Stomach (tissue), 8 donors: ENCODE measurements at regions not wholly inside any gene's neighbourhood (a gene's known extent, or its start where the extent isn't known, plus 50 kb on each side); places are given as distances from the start of the nearest gene placed in this dataset.
A peak's percentile ranks its signal among the peaks of the same experiment; 100 is the strongest.

ENCODE experiments used
- DNase-seq, 2 donors: peaks; one replicate each; pipeline versions ENCODE4 v3.0.0 to v3.0.0-alpha.2; 2013 to 2019
- H3K27ac ChIP-seq, 5 donors: fragments of 200-600 bp in 4 of 5; sonication (generic) in 4 of 5; one replicate each; pipeline ENCODE4 v1.5.1; 2013 to 2019; ENCODE audit warnings: mild to moderate bottlenecking in 1 of 5, moderate library complexity in 1 of 5
- H3K27me3 ChIP-seq, 3 donors: fragments of 200-600 bp; sonication (generic); one replicate each; pipeline ENCODE4 v1.5.1; 2017 to 2019; ENCODE audit warnings: mixed run types in 1 of 3
- H3K36me3 ChIP-seq, 4 donors: fragments of 200-600 bp; sonication (generic); 1 replicate in 3 of 4; 2 replicates in 1 of 4; pipeline ENCODE4 v1.5.1; 2016 to 2019
- H3K4me1 ChIP-seq, 4 donors: fragments of 200-600 bp; sonication (generic); one replicate each; pipeline ENCODE4 v1.5.1; 2016 to 2019
- H3K4me3 ChIP-seq, 4 donors: fragments of 200-600 bp; sonication (generic) in 3 of 4; one replicate each; pipeline ENCODE4 v1.5.1; 2016 to 2019; ENCODE audit warnings: mild to moderate bottlenecking in 1 of 4
- H3K9me3 ChIP-seq, 4 donors: fragments of 200-600 bp; sonication (generic); one replicate each; pipeline ENCODE4 v1.5.1; 2016 to 2019
- EP300 ChIP-seq: sonication (generic); formaldehyde crosslinking; IDR thresholded peaks from one replicate; pipeline ENCODE4 v1.6.1; 2017; ENCODE audit warnings: antibody characterized with exemption
- POLR2A ChIP-seq, 4 donors: fragments of 450-650 bp; IDR thresholded peaks; one replicate each; pipeline ENCODE4 v1.6.1; 2016; ENCODE audit warnings: antibody characterized with exemption in 4 of 4, control low read depth in 2 of 4, mild to moderate bottlenecking in 1 of 4, moderate library complexity in 1 of 4
- POLR2AphosphoS5 ChIP-seq, 3 donors: sonication (generic); formaldehyde crosslinking; IDR thresholded peaks; one replicate each; pipeline ENCODE4 v1.6.1; 2016; ENCODE audit warnings: antibody characterized with exemption in 3 of 3
- WGBS, 5 donors: extraction: QIAGEN DNeasy Blood & Tissue Kit in 3 of 5; methylation state at CpG; one replicate each; pipeline versions ENCODE4 v1.1.5 to v1.1.7; 2013 to 2018; 5-methylcytosine and 5-hydroxymethylcytosine counted together
- intact Hi-C: fragments of 100-400 bp; cut with DNase I; formaldehyde crosslinking; loops from one replicate; pipeline ENCODE4 v1.15.1; 2023; ENCODE audit warnings: low total_unique reads
- TF ChIP-seq, protein P1 (sequence below), 7 experiments: fragments of 450-650 bp in 4 of 7; fragments of 200-600 bp in 3 of 7; sonication (generic) in 3 of 7; IDR thresholded peaks; one replicate each; pipeline ENCODE4 v1.5.1; 2016 to 2019; ENCODE audit warnings: antibody characterized with exemption in 7 of 7, control low read depth in 2 of 7, mild to moderate bottlenecking in 1 of 7
- donor health status: healthy with polysubstance abuse.
- donor health status: Bipolar disorder and iron deficiency.
- donor health status: healthy.

DNA sequence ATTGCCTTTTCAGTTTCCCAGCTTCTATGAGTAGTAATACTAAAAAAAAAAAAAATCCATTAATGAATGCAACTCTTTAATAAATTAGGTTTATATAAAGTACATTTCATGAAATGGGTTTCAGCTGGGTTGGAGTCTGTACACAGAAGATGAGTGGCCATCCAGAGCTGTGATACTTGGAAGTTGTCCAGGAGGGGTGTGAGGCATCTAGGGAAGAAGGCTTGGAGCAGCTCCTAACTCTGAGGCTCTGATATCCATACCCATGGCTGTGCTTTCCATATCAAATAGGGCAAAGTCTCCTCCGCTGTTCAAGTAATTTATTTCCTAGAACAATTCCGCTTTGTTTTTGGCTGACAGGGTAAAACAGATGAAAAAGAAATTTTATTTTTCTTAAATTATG lies 423.3 kb upstream of the TENM3 start:
- Histone ChIP-seq H3K9me3 (no peaks in the 10 kb centered on the region), H3K4me1 (peaks cover 6 to 20% (median 13%) of the 10 kb centered on the region in 4 donors), H3K36me3 (no peaks in the 10 kb centered on the region), H3K27ac (no peak overlapping the region), H3K27me3 (no peaks in the 10 kb centered on the region), H3K4me3 (no peak overlapping the region)
- WGBS, 5 donors: 32 to 60% (median 49%) methylated on average over 2 of the region's 2 CpGs
- TF ChIP-seq EP300 (no peak), POLR2A (IDR thresholded peaks at IDR 0.05) (no peak), POLR2AphosphoS5 (IDR thresholded peaks at IDR 0.05) (no peak)
- TF ChIP-seq, protein P1, sequence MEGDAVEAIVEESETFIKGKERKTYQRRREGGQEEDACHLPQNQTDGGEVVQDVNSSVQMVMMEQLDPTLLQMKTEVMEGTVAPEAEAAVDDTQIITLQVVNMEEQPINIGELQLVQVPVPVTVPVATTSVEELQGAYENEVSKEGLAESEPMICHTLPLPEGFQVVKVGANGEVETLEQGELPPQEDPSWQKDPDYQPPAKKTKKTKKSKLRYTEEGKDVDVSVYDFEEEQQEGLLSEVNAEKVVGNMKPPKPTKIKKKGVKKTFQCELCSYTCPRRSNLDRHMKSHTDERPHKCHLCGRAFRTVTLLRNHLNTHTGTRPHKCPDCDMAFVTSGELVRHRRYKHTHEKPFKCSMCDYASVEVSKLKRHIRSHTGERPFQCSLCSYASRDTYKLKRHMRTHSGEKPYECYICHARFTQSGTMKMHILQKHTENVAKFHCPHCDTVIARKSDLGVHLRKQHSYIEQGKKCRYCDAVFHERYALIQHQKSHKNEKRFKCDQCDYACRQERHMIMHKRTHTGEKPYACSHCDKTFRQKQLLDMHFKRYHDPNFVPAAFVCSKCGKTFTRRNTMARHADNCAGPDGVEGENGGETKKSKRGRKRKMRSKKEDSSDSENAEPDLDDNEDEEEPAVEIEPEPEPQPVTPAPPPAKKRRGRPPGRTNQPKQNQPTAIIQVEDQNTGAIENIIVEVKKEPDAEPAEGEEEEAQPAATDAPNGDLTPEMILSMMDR (IDR thresholded peaks at IDR 0.05): no peak
- intact Hi-C loops: no loop called here
- peak in 1 of 2 donors; percentile 46 for DNase-seq

DNA sequence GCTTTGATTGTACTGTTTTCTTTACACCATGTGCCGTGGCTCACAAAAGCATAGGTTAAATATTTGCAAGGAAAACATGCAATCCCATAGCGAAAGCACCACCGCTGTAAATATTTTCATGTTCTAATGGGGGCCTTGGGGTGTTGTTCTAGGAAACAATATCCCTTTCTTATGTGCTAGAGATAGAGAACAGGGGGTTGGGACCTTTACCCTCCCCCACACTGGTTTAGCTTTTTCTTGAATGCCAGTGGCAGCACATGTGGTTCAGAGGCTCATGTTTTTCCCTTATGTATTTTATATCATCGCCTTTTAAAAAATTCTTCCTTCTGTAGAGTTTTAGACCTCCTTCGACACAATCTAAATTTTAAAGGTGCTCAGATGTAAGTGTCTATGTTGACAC lies 422.6 kb upstream of the TENM3 start:
- intact Hi-C loops: no loop called here
- no peaks in the 10 kb centered on the region for H3K9me3 ChIP-seq
- H3K4me3 ChIP-seq: no peak overlapping the region
- H3K36me3 ChIP-seq: no peaks in the 10 kb centered on the region
- no peaks in the 10 kb centered on the region for H3K27me3 ChIP-seq
- H3K27ac ChIP-seq: no peak overlapping the region
- no peak for TF ChIP-seq EP300
- TF ChIP-seq POLR2A (IDR thresholded peaks at IDR 0.05): no peak
- TF ChIP-seq, protein P1 (IDR thresholded peaks at IDR 0.05): no peak
- no peak for TF ChIP-seq POLR2AphosphoS5 (IDR thresholded peaks at IDR 0.05)
- peaks cover 6 to 20% (median 13%) of the 10 kb centered on the region in 4 donors for H3K4me1 ChIP-seq
- peak in 1 of 2 donors; percentile 25 for DNase-seq
- 29 to 54% (median 41%) methylated on average over 5 of the region's 5 CpGs for WGBS, 5 donors

DNA sequence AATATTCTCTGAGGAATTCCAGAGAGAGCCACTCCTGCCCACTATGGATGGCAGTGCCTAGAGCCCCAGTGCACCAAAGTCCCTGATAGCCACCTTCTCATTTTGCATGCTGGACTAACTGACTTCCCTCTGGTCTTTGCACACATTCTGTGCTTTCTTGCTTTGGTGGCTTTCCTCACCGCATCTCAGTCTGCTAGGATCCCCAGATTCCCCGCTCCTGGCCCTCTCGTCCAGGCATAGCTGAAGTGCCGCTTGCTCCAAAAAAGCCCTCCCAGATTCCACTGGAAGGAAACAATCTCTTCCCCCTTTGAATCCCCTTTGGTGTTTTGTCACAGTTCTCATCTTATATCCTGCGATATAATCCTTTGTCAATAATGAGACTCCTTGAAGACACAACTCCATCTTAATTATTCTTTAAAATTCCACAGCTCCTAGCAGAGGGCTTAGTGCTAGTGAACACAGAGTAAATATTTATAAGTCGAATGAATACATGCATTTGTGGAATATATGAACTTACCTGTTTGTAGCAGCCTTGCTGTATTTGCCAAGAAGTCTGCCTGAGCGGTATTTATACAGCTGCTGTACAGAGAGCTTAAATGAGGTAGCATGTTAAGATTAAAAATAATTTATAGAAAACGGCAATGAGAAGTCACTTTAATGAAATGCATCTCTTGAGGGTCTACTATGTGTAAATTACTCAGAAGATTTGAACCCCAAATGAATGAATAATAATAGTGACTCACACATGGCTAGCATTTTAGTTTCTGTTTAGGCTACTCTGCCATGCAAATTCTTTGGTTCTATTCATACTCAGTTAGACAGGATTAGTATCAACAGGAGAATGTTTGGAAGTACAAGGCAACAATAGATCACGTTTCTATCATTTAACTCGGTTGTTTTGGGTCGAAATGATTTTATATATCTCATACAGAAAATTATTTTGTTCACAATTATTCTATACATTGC lies 421.9 kb upstream of the TENM3 start:
- Histone ChIP-seq H3K27me3 (no peaks in the 10 kb centered on the region), H3K4me1 (peaks cover 6 to 20% (median 13%) of the 10 kb centered on the region in 4 donors), H3K36me3 (no peaks in the 10 kb centered on the region), H3K9me3 (no peaks in the 10 kb centered on the region), H3K27ac (no peak overlapping the region), H3K4me3 (peak overlapping the region in 1 of 4 donors; percentile 13)
- intact Hi-C loops: no loop called here
- WGBS, 5 donors: 21 to 42% (median 33%) methylated on average over 11 of the region's 11 CpGs
- TF ChIP-seq, protein P1 (IDR thresholded peaks at IDR 0.05): no peak
- TF ChIP-seq POLR2AphosphoS5 (IDR thresholded peaks at IDR 0.05): no peak
- no peak for TF ChIP-seq EP300
- TF ChIP-seq POLR2A (IDR thresholded peaks at IDR 0.05): no peak
- peak in 1 of 2 donors; percentile 19 for DNase-seq

DNA sequence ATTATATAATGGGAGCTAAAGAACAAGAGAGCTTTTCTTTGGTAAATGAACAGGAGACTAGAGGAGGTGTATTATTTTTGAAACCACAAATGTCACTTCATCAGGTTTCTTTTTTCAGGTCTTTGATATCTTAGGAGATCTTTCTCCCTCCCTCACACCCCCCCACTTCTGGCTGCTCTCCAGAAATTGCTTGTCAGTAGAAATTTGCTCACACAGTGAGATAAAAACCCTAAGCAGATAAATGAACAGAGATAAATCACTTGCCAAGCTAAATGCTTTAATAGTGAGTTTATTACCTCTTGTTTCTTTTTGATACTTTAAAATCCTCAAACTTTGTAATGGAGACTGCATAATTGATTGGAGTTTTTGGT lies 421.2 kb upstream of the TENM3 start:
- Histone ChIP-seq H3K36me3 (no peaks in the 10 kb centered on the region), H3K4me1 (peaks cover 6 to 20% (median 13%) of the 10 kb centered on the region in 4 donors), H3K4me3 (no peak overlapping the region), H3K9me3 (no peaks in the 10 kb centered on the region), H3K27me3 (no peaks in the 10 kb centered on the region), H3K27ac (no peak overlapping the region)
- peak in 1 of 2 donors; percentile 28 for DNase-seq
- TF ChIP-seq POLR2AphosphoS5 (IDR thresholded peaks at IDR 0.05) (no peak), POLR2A (IDR thresholded peaks at IDR 0.05) (no peak), EP300 (no peak)
- TF ChIP-seq, protein P1 (IDR thresholded peaks at IDR 0.05): no peak
- intact Hi-C loops: no loop called here
